Body of pancreas (tissue), 4 donors: ENCODE measurements at regions not wholly inside any gene's neighbourhood (a gene's known extent, or its start where the extent isn't known, plus 50 kb on each side); places are given as distances from the start of the nearest gene placed in this dataset.

Experiments used
- POLR2A ChIP-seq, 3 donors: fragments of 450-650 bp; IDR thresholded peaks; one replicate each; pipeline ENCODE4 v1.6.1; 2016; ENCODE audit warnings: antibody characterized with exemption in 3 of 3, mild to moderate bottlenecking in 2 of 3
- TF ChIP-seq, protein P1 (sequence below), 7 experiments: fragments of 450-650 bp in 4 of 7; fragments of 200-600 bp in 3 of 7; sonication (generic) in 3 of 7; IDR thresholded peaks; one replicate each; pipeline ENCODE4 v1.5.1; 2016 to 2019; ENCODE audit warnings: antibody characterized with exemption in 7 of 7

DNA sequence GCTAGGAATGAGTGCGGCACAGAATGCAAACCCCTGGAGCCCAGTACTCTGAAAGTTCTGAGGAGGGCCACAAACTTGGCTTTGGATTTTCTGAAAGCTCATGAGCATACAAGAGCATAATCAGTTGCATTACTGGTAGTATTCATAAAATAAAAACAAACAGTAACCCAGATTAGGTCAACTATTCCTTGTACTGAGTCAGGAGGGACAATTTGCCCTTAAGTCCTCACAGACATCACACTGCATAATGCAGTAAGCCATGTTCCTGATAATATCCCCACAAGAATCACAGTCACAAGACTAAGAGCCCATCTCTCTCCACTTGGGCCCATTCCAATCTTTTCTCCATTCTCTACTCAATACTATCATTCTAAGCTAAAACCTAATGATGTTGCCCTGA, 126.9 kb upstream of the NEIL3 start:
- TF ChIP-seq, protein P1, sequence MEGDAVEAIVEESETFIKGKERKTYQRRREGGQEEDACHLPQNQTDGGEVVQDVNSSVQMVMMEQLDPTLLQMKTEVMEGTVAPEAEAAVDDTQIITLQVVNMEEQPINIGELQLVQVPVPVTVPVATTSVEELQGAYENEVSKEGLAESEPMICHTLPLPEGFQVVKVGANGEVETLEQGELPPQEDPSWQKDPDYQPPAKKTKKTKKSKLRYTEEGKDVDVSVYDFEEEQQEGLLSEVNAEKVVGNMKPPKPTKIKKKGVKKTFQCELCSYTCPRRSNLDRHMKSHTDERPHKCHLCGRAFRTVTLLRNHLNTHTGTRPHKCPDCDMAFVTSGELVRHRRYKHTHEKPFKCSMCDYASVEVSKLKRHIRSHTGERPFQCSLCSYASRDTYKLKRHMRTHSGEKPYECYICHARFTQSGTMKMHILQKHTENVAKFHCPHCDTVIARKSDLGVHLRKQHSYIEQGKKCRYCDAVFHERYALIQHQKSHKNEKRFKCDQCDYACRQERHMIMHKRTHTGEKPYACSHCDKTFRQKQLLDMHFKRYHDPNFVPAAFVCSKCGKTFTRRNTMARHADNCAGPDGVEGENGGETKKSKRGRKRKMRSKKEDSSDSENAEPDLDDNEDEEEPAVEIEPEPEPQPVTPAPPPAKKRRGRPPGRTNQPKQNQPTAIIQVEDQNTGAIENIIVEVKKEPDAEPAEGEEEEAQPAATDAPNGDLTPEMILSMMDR (IDR thresholded peaks at IDR 0.05) = no peak
- TF ChIP-seq POLR2A (IDR thresholded peaks at IDR 0.05) = no peak
